Tibial nerve (tissue), 4 donors: ENCODE measurements at regions not wholly inside any gene's neighbourhood (a gene's known extent, or its start where the extent isn't known, plus 50 kb on each side); places are given as distances from the start of the nearest gene placed in this dataset.
"Not testable (repeated sequence)": the region's sequence is repeated elsewhere in the genome, so short reads cannot be mapped to it uniquely, and the experiment has no call there.

Experiments used
- DNase-seq, 2 donors: peaks; one replicate each; pipeline ENCODE4 v3.0.0-alpha.2; 2019; ENCODE audit warnings: low spot score in 2 of 2
- H3K27ac ChIP-seq, 4 donors: fragments of 200-600 bp; sonication (generic) in 3 of 4; one replicate each; pipeline ENCODE4 v1.5.1; 2017 to 2019; ENCODE audit warnings: mild to moderate bottlenecking in 1 of 4
- H3K27me3 ChIP-seq, 2 donors: fragments of 200-600 bp; sonication (generic) in 1 of 2; one replicate each; pipeline versions ENCODE4 v1.5.1 to v1.6.0; 2017 to 2019
- H3K36me3 ChIP-seq, 3 donors: fragments of 200-600 bp; sonication (generic); one replicate each; pipeline ENCODE4 v1.5.1; 2018 to 2019
- H3K4me1 ChIP-seq, 4 donors: fragments of 200-600 bp; sonication (generic) in 3 of 4; one replicate each; pipeline ENCODE4 v1.5.1; 2017 to 2019
- H3K4me3 ChIP-seq, 4 donors: fragments of 200-600 bp; sonication (generic) in 3 of 4; one replicate each; pipeline ENCODE4 v1.5.1; 2017 to 2019; ENCODE audit warnings: mild to moderate bottlenecking in 1 of 4, moderate library complexity in 1 of 4
- H3K9me3 ChIP-seq, 4 donors: fragments of 200-600 bp; sonication (generic) in 3 of 4; one replicate each; pipeline ENCODE4 v1.5.1; 2017 to 2019
- EP300 ChIP-seq, 2 donors: sonication (generic); formaldehyde crosslinking; IDR thresholded peaks; one replicate each; pipeline ENCODE4 v1.6.1; 2017; ENCODE audit warnings: antibody characterized with exemption in 2 of 2, mild to moderate bottlenecking in 1 of 2
- POLR2A ChIP-seq, 2 donors: fragments of 450-650 bp; IDR thresholded peaks; one replicate each; pipeline ENCODE4 v1.6.1; 2017; ENCODE audit warnings: antibody characterized with exemption in 2 of 2, mild to moderate bottlenecking in 2 of 2, moderate library complexity in 2 of 2
- WGBS, 2 donors: methylation state at CpG; one replicate each; pipeline ENCODE4 v1.1.5; 2018; 5-methylcytosine and 5-hydroxymethylcytosine counted together
- TF ChIP-seq, protein P1 (sequence below), 5 experiments: fragments of 200-600 bp in 3 of 5; fragments of 450-650 bp in 2 of 5; sonication (generic) in 3 of 5; IDR thresholded peaks; one replicate each; pipeline ENCODE4 v1.5.1; 2016 to 2019; ENCODE audit warnings: antibody characterized with exemption in 5 of 5, mild to moderate bottlenecking in 3 of 5, moderate library complexity in 2 of 5

DNA sequence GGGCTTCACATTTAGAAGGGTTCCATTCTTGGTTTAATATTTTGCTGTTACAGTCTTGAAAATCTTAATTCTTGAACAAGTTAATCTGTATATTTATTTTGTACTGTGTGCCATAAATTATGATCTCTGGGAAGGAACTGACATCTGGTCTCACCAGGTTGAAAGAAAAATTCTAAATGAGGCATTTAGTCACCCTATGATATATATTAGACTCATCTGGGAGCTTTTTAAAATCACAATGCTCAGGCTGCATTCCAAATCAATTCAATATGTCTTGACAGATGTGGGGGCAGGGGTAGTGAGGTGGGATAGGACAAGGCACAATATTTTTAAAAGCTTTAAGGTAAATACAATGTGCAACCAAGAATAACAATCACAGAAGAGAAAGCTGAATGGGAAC, 569.2 kb downstream of the PRR16 start:
- Histone ChIP-seq H3K36me3 (no peaks in the 10 kb centered on the region), H3K4me1 (no peaks in the 10 kb centered on the region), H3K27ac (no peak overlapping the region), H3K27me3 (no peaks in the 10 kb centered on the region), H3K9me3 (no peaks in the 10 kb centered on the region), H3K4me3 (no peak overlapping the region)
- no peak for DNase-seq
- TF ChIP-seq, protein P1, sequence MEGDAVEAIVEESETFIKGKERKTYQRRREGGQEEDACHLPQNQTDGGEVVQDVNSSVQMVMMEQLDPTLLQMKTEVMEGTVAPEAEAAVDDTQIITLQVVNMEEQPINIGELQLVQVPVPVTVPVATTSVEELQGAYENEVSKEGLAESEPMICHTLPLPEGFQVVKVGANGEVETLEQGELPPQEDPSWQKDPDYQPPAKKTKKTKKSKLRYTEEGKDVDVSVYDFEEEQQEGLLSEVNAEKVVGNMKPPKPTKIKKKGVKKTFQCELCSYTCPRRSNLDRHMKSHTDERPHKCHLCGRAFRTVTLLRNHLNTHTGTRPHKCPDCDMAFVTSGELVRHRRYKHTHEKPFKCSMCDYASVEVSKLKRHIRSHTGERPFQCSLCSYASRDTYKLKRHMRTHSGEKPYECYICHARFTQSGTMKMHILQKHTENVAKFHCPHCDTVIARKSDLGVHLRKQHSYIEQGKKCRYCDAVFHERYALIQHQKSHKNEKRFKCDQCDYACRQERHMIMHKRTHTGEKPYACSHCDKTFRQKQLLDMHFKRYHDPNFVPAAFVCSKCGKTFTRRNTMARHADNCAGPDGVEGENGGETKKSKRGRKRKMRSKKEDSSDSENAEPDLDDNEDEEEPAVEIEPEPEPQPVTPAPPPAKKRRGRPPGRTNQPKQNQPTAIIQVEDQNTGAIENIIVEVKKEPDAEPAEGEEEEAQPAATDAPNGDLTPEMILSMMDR (IDR thresholded peaks at IDR 0.05), result no peak
- TF ChIP-seq EP300 (IDR thresholded peaks at IDR 0.05) (no peak), POLR2A (IDR thresholded peaks at IDR 0.05) (no peak)

DNA sequence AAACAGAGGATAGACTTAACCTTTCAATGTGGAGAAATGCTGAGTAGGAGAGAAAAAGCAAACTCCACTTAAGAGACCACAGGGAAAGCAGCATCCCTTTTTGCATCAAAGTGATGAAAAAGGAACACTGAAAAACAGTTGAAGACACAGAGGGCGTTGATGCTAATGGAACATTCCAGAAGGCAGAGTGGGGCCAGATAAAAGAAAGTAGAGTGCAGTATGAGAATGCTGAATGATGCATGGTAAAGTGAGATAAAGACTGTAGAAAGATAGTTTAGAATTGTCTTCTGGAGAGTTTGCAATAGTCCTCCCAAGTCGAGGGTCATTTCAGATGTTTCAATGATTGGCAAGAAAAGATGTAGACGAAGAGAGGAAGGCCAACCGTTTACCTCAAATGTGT, 574.3 kb downstream of the PRR16 start:
- no peaks in the 10 kb centered on the region for H3K27me3 ChIP-seq
- no peak overlapping the region for H3K4me3 ChIP-seq
- no peaks in the 10 kb centered on the region for H3K9me3 ChIP-seq
- H3K36me3 ChIP-seq, result no peaks in the 10 kb centered on the region
- DNase-seq, result no peak
- H3K4me1 ChIP-seq, result no peaks in the 10 kb centered on the region
- no peak overlapping the region for H3K27ac ChIP-seq
- TF ChIP-seq, protein P1 (IDR thresholded peaks at IDR 0.05), result no peak
- no peak for TF ChIP-seq POLR2A (IDR thresholded peaks at IDR 0.05)
- no peak for TF ChIP-seq EP300 (IDR thresholded peaks at IDR 0.05)
- 70 to 74% methylated on average over 4 of the region's 4 CpGs for WGBS, 2 donors

DNA sequence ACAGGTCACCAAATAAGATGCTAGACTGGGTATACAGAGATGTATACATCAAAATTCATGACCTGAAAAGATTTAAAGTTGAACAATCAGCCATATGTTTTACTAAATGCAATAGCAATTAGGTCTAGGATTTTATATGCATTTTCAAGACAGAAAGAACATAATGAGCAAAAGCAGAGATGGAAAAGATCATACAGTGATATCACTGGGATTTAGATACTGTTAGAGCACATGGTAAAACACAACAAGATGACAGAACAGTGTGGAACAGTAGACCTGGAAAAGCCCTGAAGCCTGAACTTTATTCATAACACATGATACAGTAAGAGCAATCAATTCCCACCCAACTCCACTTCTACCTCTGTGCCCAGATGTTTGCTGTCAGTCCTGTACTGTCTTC, 585.9 kb downstream of the PRR16 start:
- Histone ChIP-seq H3K9me3 (no peaks in the 10 kb centered on the region), H3K4me3 (no peak overlapping the region), H3K27ac (no peak overlapping the region), H3K36me3 (no peaks in the 10 kb centered on the region), H3K4me1 (no peaks in the 10 kb centered on the region), H3K27me3 (no peaks in the 10 kb centered on the region)
- TF ChIP-seq, protein P1 (IDR thresholded peaks at IDR 0.05), result no peak
- no peak for TF ChIP-seq EP300 (IDR thresholded peaks at IDR 0.05)
- TF ChIP-seq POLR2A (IDR thresholded peaks at IDR 0.05), result no peak
- no peak for DNase-seq

DNA sequence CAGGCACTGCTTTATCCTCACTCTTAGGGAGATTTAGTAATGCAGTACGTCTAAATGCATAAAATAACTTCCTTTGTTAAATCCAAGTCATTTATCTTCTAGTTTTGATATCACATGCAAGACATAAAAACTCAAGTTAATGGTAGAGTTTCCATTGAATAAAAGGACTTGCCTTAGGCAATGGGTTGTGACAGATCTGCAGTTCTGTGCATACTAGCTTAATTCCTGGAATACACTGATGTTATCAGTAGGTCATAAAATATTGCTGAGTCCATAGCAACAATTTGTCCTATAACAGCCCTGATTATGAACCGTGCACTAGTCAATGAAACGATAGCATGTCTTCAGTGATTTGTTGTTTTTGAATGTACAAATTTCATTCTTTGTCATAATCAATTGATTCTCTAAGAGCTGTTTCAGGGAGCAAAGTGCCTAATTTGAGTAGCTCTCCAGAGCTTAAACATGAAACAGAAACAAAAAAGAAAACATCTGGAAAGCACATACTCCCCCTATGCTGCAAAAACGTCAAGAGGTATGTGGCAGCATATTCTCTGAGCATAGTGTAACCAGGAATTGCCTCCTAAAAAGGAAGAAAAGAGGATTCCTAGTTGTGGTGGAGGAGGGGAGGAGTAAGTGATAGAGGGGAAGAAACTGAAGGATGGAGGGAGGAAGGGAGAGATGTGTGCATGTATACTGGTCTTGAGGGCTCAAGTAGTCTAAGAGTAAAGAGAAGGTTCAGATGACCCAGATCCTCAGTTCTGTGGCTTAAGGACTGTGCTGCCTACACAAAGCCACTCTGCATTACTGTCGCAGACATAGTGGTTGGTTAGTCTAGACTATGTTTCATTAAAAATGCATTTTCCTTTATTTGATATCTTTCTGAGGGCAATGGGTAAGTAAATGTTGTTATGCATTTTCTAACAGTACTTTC, 589.2 kb downstream of the PRR16 start:
- H3K9me3 ChIP-seq, result no peaks in the 10 kb centered on the region
- 42 to 43% methylated on average over 5 of the region's 5 CpGs for WGBS, 2 donors
- no peaks in the 10 kb centered on the region for H3K4me1 ChIP-seq
- TF ChIP-seq, protein P1 (IDR thresholded peaks at IDR 0.05), result no peak
- TF ChIP-seq EP300 (IDR thresholded peaks at IDR 0.05), result no peak
- no peak for TF ChIP-seq POLR2A (IDR thresholded peaks at IDR 0.05)
- H3K27ac ChIP-seq, result no peak overlapping the region
- no peak overlapping the region for H3K4me3 ChIP-seq
- no peak for DNase-seq
- H3K27me3 ChIP-seq, result no peaks in the 10 kb centered on the region
- H3K36me3 ChIP-seq, result no peaks in the 10 kb centered on the region

DNA sequence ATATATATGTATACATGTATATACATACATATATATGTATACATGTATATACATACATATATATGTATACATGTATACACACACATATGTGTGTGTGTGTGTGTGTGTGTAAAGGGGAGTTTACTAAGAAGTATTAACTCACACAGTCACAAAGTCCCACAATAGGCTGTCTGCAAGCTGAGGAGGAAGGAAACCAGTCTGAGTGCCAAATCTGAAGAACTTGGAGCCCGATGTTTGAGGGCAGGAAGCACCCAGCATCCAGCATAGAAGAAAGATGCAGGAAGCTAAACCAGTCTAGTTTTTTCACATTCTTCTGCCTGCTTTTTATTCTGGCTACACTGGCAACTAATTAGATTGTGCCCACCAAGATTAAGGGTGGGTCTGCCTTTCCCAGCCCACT, 591.5 kb downstream of the PRR16 start:
- Histone ChIP-seq H3K9me3 (no peaks in the 10 kb centered on the region), H3K4me1 (no peaks in the 10 kb centered on the region), H3K4me3 (no peak overlapping the region), H3K27me3 (no peaks in the 10 kb centered on the region), H3K36me3 (no peaks in the 10 kb centered on the region), H3K27ac (no peak overlapping the region)
- WGBS, 2 donors, result 69 to 70% methylated on average over 1 of the region's 1 CpG
- TF ChIP-seq POLR2A (IDR thresholded peaks at IDR 0.05) (no peak), EP300 (IDR thresholded peaks at IDR 0.05) (no peak)
- TF ChIP-seq, protein P1 (IDR thresholded peaks at IDR 0.05), result no peak
- DNase-seq, result no peak

DNA sequence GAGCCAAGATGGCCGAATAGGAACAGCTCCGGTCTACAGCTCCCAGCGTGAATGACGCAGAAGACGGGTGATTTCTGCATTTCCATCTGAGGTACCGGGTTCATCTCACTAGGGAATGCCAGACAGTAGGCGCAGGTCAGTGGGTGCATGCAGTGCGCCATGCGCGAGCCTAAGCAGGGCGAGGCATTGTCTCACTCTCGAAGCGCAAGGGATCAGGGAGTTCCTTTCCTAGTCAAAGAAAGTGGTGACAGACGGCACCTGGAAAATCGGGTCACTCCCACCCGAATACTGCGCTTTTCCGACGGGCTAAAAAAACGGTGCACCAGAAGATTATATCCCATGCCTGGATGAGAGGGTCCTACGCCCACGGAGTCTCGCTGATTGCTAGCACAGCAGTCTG, 600.1 kb downstream of the PRR16 start:
- not testable (repeated sequence) for H3K9me3 ChIP-seq, H3K27me3 ChIP-seq, H3K4me3 ChIP-seq, H3K36me3 ChIP-seq, H3K27ac ChIP-seq, H3K4me1 ChIP-seq, DNase-seq
- 92% methylated on average over 23 of the region's 23 CpGs for WGBS, 2 donors
